Stimulated activated CD4-positive, alpha-beta T cell treated with anti-CD3 and anti-CD28 coated beads, Interleukin-2, amount 100 ng/mL, for 24 hours (primary cell): ENCODE measurements at regions not wholly inside any gene's neighbourhood (a gene's known extent, or its start where the extent isn't known, plus 50 kb on each side); places are given as distances from the start of the nearest gene placed in this dataset.

ENCODE experiments used
- DNase-seq, 2 donors: peaks; one replicate each; pipeline ENCODE4 v3.0.0-alpha.2; 2020

GRCh38 chr18:77669331-77669730, 419.7 kb downstream of the GALR1 start:
- DNase-seq, result no peak

GRCh38 chr18:77671456-77672167, 422.0 kb downstream of the GALR1 start:
- DNase-seq, result no peak

GRCh38 chr18:77676910-77677309, 427.3 kb downstream of the GALR1 start:
- no peak for DNase-seq

GRCh38 chr18:77677536-77677935, 427.9 kb downstream of the GALR1 start:
- no peak for DNase-seq

GRCh38 chr18:77679869-77680268, 430.2 kb downstream of the GALR1 start:
- no peak for DNase-seq

GRCh38 chr18:77700051-77700450, 450.4 kb downstream of the GALR1 start:
- DNase-seq, result no peak

- no peak for DNase-seq
Observed at GRCh38 chr18:77701977-77702376, 452.3 kb downstream of the GALR1 start.

- peak in 1 of 2 donors; percentile 1 for DNase-seq
Observed at GRCh38 chr18:77702686-77703085, 453.0 kb downstream of the GALR1 start.

GRCh38 chr18:77705301-77705700, 455.7 kb downstream of the GALR1 start:
- DNase-seq, result no peak

- no peak for DNase-seq
Observed at GRCh38 chr18:77708826-77709506, 459.3 kb downstream of the GALR1 start.

GRCh38 chr18:77711096-77711495, 461.4 kb downstream of the GALR1 start:
- no peak for DNase-seq

GRCh38 chr18:77714716-77715115, 465.1 kb downstream of the GALR1 start:
- no peak for DNase-seq

- no peak for DNase-seq
Observed at GRCh38 chr18:77716282-77716681, 466.6 kb downstream of the GALR1 start.

GRCh38 chr18:77733292-77733903, 483.8 kb downstream of the GALR1 start:
- no peak for DNase-seq

GRCh38 chr18:77736842-77737241, 487.2 kb downstream of the GALR1 start:
- no peak for DNase-seq

GRCh38 chr18:77737405-77737804, 487.8 kb downstream of the GALR1 start:
- no peak for DNase-seq

GRCh38 chr18:77749089-77749488, 499.4 kb downstream of the GALR1 start:
- DNase-seq, result peak in 1 of 2 donors; percentile 17

- no peak for DNase-seq
Observed at GRCh38 chr18:77750006-77750405, 500.4 kb downstream of the GALR1 start.

GRCh38 chr18:77754475-77755044, 504.9 kb downstream of the GALR1 start:
- DNase-seq, result no peak

GRCh38 chr18:77755187-77755586, 505.5 kb downstream of the GALR1 start:
- DNase-seq, result no peak

GRCh38 chr18:77761332-77761731, 511.7 kb downstream of the GALR1 start:
- no peak for DNase-seq

GRCh38 chr18:77762014-77762413, 512.4 kb downstream of the GALR1 start:
- DNase-seq, result no peak

- DNase-seq, result no peak
Observed at GRCh38 chr18:77762642-77763041, 513.0 kb downstream of the GALR1 start.
